NCI-H1092 treated with DMSO at 0.1 percent for 48 hours (cell line): ENCODE measurements at regions not wholly inside any gene's neighbourhood (a gene's known extent, or its start where the extent isn't known, plus 50 kb on each side); places are given as distances from the start of the nearest gene placed in this dataset.
"Not testable (repeated sequence)": the region's sequence is repeated elsewhere in the genome, so short reads cannot be mapped to it uniquely, and the experiment has no call there.

ENCODE experiments used
- DNase-seq: peaks from one replicate; lab custom pipeline; 2025; lab: John Stamatoyannopoulos, UW

- no peak for DNase-seq
Observed at GRCh38 chr11:47928426-47928825, 51.9 kb upstream of the PTPRJ start.

GRCh38 chr11:47924184-47924691 lies 56.1 kb upstream of the PTPRJ start:
- no peak for DNase-seq

DNA sequence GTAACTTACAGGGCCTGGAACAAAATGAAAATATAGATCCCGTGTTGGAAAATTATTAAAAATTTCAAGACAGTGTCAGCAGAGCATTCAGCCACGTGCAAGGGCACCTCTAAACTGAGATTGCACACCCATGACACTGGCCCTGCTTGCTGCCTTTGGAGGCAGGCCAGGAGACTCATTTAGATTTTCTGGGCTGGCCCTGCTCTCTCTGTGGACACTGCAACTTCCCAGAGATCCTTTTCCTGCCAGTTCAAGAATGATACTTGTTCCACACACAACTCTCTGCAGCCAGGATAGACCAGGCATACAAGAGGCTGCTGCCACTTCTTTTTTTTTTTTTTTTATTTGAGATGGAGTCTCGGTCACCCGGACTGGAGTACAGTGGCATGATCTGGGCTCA lies 56.7 kb upstream of the PTPRJ start:
- peak; percentile 39 for DNase-seq

GRCh38 chr11:47921080-47921555 lies 59.2 kb upstream of the PTPRJ start:
- not testable (repeated sequence) for DNase-seq

DNA sequence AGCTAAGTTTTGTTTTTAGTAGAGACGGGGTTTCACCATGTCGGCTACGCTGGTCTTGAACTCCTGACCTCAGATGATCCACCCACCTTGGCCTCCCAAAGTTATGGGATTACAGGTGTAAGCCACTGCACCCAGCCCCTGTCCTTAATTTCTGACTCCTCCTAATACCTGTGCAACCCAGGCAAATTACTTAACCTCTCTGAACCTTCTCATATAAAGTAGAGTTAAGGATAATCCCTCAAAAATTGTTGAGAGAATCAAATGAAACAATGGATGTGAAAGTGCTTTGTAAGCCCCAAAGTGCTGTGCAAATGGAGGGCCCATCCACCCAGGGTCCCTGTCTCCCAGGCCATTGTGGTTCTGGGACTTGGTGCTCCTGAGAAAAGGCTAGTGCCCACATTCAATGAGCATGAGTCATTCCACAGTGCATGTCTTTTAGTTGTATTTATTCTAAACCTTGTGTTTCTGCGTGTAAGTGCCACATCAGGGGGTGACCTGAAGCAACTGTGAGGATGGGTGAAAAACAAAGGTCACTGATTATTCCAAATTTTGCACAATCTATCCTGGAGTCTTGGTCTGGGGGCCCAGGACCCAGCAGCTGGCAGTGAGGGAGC lies 61.4 kb upstream of the PTPRJ start:
- DNase-seq = no peak

DNA sequence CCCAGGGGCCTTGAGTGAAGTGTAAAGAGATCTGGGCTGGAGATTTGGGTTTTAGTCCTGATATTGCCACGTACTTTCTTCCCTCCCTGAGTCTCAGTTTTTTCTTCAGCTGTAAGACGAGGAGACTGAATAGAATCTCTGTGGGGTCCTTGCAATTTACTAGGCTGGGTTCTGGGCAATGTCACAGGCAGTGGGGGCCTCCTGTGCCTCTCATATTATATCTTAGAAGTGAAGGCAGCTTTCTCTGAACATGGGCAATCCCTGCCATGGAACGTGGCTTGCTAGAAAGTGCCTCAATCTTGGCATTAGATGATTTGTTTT lies 62.0 kb upstream of the PTPRJ start:
- no peak for DNase-seq

DNA sequence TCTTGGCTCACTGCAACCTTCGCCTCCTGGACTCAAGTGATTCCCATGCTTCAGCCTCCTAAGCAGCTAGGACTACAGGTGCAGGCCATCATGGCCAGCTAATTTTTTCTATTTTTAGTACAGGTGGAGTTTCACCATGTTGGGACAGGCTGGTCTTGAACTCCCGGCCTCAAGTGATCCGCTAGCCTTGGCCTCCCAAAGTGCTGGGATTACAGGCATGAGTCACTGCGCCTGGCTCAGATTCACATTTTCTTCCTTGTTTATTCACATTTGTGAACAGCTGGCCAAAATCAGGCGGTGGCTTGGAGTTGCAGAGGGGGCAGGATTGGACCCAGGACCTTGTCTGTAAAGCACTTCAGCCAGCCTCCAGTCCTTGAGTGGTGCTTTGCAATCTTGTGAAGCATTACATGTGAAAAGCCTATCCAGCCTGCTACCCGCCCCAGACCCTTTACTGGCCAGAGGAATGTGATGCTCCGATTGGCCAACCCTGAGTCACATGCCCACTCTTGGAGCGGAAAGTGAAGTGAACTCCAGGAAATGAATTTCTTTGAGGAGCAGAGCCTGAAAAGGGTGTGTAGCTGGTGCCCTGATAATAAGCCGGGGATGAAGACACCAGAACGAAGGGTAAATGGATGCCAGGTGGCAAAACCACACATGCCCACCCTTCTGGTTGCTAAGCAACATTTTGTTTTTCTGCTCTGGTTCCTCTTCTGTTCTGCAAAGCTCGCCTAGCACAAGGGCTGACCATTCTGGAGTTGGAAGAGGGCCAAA lies 62.6 kb upstream of the PTPRJ start:
- DNase-seq = peak; percentile 99

- DNase-seq = no peak
Observed at GRCh38 chr11:47916361-47916841, 64.0 kb upstream of the PTPRJ start.

DNA sequence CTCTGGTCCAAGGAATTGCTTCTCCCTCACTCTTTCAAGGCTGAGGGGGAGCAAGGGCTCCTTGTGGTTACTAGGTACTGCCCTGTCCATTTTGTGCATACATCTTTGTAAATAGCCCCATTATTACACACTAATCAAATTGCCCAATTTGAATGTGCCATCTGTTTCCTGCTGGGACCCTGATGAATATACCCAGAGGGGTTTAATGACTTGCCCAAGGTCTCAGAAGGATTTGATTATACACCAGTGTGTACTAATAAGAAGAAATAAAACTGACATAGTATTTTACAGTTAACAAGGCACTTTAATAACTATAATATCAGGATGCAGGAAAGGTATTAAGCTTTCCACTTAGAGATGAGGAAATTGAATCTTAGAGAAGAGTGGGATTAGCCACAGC lies 64.6 kb upstream of the PTPRJ start:
- DNase-seq = no peak

DNA sequence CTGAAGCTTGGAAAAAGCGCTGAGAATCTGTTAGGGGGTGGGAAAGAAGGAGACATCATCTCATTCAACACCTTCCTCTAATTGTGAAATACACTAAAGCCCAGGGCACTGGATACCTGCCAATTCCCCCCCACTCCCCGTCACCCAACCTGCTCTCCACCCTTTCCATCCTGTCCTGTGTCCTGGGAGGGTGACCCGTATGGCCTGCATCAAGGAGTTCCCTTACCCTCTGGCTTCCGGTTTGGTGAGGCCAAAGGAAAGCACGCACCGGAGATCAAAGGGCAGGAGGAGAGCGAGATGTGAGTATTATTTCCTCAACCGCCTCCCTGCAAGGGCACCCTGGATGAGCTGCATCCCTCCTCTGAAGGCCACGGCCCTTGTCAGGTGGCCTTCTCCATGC lies 65.0 kb upstream of the PTPRJ start:
- DNase-seq = no peak

- no peak for DNase-seq
Observed at GRCh38 chr11:47914743-47915142, 65.6 kb upstream of the PTPRJ start.

DNA sequence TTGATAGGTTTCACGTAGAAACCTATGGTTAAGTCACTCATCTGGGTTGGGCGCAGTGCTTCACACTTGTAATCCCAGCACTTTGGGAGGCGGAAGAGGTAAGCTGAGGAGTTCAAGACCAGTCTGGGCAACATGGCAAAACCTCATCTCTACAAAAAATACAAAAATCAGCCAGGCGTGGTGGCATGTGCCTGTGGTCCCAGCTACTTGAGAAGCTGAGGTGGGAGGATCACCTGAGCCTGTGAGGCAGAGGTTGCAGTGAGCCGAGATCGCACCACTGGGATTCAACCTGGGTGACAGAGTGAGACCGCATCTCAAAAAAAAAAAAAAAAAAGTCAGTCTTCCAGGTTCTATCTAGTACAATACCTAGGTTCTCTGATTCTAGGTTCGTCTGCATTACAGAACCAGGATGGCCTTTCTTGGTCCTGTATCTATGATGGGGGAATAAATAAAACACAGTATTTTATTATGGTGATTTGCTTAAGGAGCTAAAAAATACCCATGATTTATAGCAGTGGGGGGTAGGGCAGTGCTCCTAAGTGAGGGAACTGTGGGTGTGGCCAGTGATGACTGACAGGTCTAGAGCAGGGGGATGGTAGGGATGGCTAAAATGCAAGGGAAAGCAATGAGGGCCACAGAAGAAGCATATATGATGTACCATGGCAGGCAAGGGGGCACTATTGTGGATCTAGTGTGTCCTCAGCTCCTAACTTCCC lies 65.5 kb upstream of the NUP160 start:
- no peak for DNase-seq

DNA sequence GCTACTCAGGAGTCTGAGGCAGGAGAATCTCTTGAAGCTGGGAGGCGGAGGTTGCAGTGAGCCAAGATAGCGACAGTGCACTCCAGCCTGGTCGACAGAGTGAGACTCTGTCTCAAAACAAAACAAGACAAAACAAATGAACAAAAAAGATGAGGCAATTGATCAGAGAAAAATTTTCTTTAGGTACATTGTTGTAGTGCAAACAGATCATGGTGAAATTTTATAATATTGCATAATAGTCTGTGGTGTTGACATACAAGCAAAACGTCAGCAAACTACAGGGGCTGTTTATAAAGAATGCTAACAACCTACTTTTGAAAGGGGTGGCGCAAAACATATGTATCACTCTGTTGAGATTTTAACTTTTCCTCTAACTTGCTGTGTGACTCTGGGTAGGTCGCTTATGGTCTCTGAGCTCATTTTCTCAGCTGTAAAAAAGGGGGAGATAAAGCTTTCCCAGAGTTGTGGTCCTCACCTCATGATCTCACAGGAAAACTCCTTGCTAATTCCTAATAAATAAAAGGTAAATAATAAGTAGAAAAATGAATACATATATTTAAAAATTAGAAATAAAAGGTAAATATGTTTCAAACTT lies 64.8 kb upstream of the NUP160 start:
- no peak for DNase-seq

GRCh38 chr11:47911149-47911548 lies 63.0 kb upstream of the NUP160 start:
- no peak for DNase-seq

DNA sequence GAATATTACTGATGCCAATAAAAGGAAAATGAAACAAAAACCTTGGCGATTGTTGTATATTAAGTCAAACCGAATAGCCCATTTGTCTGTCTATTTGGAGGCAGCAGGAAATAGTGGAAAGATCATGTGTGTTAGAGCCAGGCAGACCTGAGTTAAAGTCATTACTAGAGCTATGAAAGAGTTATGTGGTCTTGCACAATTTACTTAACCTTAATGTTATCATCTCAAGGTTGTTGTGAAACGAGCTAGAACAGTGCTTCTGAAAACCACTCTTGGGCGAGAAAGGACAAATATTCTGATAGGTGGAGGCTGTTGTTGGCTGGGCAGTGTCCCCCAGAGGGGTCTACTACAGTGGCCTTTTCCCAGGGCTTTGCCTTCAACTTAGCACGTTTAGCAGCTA lies 60.0 kb upstream of the NUP160 start:
- no peak for DNase-seq

GRCh38 chr11:47907499-47907898 lies 59.3 kb upstream of the NUP160 start:
- DNase-seq = no peak

DNA sequence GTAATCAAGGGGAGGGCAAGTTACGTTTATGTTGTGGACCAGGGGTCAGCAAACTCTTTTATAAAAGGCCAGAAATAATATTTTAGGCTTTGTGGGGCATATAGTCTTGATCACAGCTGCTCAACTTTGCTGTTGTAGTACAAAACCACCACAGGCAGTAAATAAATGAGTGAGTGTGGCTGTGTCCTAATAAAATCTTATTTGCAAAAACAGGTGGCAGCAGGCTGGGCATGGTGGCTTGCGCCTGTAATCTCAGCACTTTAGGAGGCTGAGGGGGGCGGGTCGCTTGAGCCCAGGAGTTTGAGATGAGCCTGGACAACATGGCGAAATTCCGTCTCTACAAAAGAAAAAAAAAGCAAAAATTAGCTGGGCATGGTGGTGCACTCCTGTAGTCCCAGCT lies 57.9 kb upstream of the NUP160 start:
- DNase-seq = no peak

DNA sequence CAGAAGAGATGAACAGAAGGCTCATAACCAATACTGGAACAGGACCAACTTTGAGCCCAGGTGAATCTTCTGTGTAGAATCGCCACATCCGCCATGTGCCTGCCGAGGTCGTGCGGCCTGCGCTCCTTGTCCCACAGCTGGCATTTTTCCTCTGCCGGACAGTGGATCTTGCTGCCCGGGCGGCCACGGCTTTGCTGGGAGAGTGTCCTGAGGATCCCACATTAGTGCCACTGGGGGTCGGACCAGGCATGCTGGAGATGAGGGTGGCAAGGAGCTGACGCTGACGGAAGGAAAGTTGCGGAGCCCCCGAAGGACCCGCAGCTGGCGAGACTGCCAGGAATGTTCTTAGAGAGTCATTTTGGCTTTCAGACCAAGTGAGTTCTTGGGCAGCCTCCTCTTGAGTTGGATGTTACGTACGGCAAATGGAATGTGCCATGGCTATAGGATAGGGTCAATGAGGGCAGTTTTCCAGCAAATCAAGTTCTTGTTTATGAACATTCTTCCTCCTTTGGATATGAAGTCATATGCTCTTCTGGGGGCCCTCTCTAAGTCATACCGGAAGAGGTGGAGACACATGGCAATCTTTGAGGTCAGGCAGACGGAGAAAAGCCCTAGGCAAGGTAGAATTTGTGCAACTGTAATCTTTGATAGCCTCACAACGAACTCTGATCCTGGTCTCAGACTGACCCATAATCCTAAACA lies 57.4 kb upstream of the NUP160 start:
- no peak for DNase-seq

- no peak for DNase-seq
Observed at GRCh38 chr11:47904808-47905207, 56.7 kb upstream of the NUP160 start.

DNA sequence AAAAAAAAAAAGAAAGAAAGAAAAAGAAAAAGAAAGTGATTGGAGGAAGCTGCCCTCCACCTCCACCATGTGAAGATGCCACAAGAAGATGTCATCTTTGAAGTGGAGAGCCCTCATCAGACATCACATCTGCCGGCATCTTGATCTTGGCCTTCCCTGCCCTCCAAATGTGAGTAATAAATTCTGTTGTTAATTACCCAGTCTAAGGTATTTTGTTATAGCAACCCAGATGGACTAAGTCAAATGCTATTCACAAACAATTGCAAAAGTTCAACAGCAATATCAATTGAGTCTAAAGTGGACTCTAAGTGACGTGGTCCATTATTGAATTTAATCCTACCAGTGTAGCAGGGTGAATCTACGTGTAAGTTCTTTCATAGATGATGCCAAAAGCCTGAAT lies 55.9 kb upstream of the NUP160 start:
- DNase-seq = no peak

GRCh38 chr11:47899801-47900200 lies 51.7 kb upstream of the NUP160 start:
- DNase-seq = no peak
